ENCODE measurements at regions not wholly inside any gene's neighbourhood (a gene's known extent, or its start where the extent isn't known, plus 50 kb on each side); places are given as distances from the start of the nearest gene placed in this dataset.

GRCh38 chr7:10855583-10855982, 118.1 kb upstream of the PHF14 start:
- no peak for DNase-seq

GRCh38 chr7:10860516-10860915, 113.2 kb upstream of the PHF14 start:
- DNase-seq = no peak

- no peak for DNase-seq
These were observed 110.2 kb upstream of the PHF14 start for GRCh38 chr7:10863476-10863875.

- no peak for DNase-seq
These were observed 99.0 kb upstream of the PHF14 start for GRCh38 chr7:10874666-10875065.

DNA sequence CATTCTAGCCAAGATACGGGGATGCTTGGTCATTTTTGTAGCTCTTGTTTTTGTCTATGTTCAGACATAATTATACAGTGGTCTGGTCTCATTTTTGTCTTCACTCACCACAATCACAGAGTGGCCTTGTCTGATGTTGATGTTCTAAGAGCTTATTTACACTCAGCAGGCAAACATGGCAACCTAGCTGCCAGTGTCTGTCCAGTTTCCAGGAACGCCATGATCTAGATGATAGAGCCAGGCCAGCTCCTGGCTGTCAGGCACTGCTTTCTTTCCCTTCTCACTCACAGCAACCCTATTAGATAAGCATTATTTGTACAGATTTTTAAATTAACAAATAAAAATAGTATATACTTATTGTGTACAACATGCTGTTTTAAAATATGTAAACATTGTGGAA, 98.6 kb upstream of the PHF14 start:
- DNase-seq = no peak

DNA sequence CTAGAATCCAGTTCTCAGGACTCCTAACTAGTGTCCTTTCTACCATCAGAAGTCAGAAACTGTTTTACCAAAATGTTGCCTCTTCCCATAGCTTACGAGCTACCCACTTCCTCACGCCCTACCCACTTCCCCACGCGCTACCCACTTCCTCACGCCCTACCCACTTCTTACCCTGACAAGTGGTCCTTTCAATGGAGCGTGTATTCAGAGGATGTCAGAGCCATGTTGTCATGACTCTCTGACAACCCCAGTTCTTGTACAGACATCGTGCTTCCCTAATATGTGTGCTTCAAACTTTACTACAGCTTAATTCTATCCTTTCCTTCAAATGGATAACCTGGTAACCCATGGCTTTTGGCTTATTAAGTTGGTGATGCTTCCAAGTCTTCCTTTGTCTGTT, 84.8 kb upstream of the PHF14 start:
- DNase-seq = no peak

- peak in 26 of 56 donors; percentile 0 to 49 (median 8) for DNase-seq
These were observed 84.3 kb upstream of the PHF14 start for GRCh38 chr7:10889266-10889898.

DNA sequence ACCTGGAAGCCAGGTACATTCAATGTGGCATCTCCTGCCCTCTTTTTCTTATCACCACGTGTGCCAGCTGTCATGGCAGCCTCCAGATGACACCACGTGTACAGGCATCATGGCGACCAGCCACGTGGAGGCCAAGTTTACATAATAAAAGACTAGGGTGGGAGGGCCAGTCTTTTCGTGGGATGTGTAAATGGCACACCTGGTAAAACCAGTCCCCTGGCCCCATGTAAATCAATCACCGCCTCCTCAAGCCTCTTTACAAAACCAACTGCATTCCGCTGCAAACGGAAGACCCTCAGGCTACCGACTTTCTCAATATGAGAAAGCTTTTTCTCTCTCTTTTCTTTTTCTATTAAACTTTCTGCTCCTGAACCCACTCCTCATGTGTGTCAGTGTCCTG, 65.1 kb upstream of the PHF14 start:
- DNase-seq = no peak

DNA sequence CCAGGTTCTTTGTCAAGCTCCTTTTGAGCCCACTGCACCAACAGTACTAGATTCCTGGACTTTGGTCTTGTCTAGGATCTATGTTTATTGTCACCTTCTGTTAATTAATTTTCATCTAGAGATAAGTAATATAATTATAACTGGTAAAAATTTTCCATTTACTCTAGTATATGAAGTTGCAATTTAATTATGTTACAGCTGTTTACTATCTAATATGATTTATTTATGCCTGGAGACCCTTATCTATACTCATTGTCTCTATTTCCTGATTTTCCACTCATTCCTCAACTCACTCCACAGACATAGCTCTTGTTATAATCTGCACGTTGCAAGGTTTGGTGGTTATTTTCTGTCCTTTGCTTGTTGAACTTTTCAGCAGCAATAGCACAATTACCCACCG, 63.2 kb upstream of the PHF14 start:
- no peak for DNase-seq

DNA sequence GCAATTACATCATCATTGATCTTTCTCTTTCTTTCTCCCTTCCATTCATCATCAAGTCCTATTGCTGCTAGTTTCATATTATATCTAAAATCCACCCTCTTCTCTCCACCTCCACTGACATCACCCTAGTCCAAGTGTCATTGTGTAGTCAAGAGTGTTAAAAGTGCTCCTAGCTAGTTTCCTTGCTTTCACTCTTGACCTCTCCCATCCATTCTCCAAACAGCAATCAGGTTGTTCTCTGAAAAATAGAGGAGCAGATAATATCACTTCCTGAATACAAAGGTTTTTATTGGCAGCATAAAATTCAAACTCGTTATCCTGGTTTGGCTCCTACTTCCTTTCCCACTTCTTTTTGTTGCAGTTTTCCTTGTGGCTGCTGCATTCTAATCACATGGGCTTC, 61.6 kb upstream of the PHF14 start:
- DNase-seq = no peak

DNA sequence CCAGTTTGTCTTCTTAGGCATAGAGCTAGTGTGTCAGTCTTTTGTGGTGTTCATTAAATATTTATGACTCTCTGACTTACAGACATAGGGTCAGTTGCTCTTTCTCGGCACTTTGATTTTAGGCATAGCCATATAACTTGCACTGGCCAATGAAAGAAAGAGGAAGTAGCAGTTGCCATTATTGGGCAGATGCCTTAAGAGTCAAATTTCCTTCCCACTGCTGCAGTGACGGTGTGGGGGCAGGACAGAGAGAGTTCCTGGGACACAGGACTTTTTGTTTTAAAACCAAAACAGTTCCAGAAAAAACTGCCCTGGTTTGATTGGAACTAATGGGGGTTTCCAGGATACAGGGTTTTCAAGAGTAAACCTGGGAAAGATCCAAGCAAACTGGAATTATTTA, 60.2 kb upstream of the PHF14 start:
- DNase-seq = no peak

GRCh38 chr7:10918093-10918590, 55.5 kb upstream of the PHF14 start:
- DNase-seq = no peak

DNA sequence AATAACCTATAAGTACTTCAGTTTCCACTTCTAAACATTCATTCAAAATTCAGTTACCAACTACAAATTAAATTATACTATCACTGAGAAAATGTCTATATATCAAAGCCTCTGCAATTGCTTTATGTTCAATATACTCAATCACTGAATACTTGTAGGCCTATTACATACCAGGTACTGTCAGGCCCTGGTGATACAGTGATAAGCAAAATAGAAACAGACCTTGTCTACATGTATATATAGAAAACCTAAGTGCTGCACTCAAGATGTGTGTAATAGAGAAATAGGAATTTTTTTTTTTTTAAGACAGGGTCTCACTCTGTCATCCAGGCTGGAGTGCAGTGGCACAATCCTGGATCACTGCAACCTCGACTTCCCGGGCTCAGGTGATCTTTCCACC, 53.7 kb upstream of the PHF14 start:
- no peak for DNase-seq

Data from amygdala (tissue), 56 donors.